Neutrophil (primary cell): ENCODE measurements at regions not wholly inside any gene's neighbourhood (a gene's known extent, or its start where the extent isn't known, plus 50 kb on each side); places are given as distances from the start of the nearest gene placed in this dataset.

Source experiments
- H3K27ac ChIP-seq: fragments of 200-600 bp; sonication (generic); 2 replicates; pipeline ENCODE4 v1.5.1; 2016; ENCODE audit warnings: mild to moderate bottlenecking, moderate library complexity
- H3K27me3 ChIP-seq: fragments of 200-600 bp; sonication (generic); 2 replicates; pipeline ENCODE4 v1.6.0; 2016; ENCODE audit warnings: mild to moderate bottlenecking
- H3K36me3 ChIP-seq: fragments of 200-600 bp; sonication (generic); 2 replicates; pipeline ENCODE4 v1.5.1; 2017
- H3K4me1 ChIP-seq, 2 experiments: fragments of 200-600 bp in 1 of 2; sonication (generic) in 1 of 2; 1 replicate in 1 of 2; 2 replicates in 1 of 2; pipeline versions ENCODE4 v1.5.1 to v1.6.1; 2013 to 2016; ENCODE audit warnings: low read depth in 1 of 2, low read length in 1 of 2, mild to moderate bottlenecking in 1 of 2, moderate library complexity in 1 of 2; ENCODE audit not compliant: control insufficient read depth in 1 of 2, insufficient read depth in 1 of 2
- H3K4me3 ChIP-seq, 2 experiments: fragments of 200-600 bp in 1 of 2; sonication (generic) in 1 of 2; 1 replicate in 1 of 2; 2 replicates in 1 of 2; pipeline ENCODE4 v1.5.1; 2013 to 2016; ENCODE audit warnings: low read depth in 1 of 2, low read length in 1 of 2, mild to moderate bottlenecking in 1 of 2, moderate library complexity in 1 of 2
- H3K9me3 ChIP-seq: fragments of 200-600 bp; sonication (generic); 2 replicates; pipeline ENCODE4 v1.5.1; 2016
- CTCF ChIP-seq: fragments of 200-600 bp; sonication (generic); IDR thresholded peaks from 2 replicates; pipeline ENCODE4 v1.5.1; 2016; ENCODE audit warnings: antibody characterized with exemption

- no peaks in the 10 kb centered on the region for H3K9me3 ChIP-seq
- no peaks in the 10 kb centered on the region for H3K36me3 ChIP-seq
- TF ChIP-seq CTCF = no peak
- no peaks in the 10 kb centered on the region for H3K27me3 ChIP-seq
- no peak overlapping the region for H3K27ac ChIP-seq
- no peaks in the 10 kb centered on the region for H3K4me1 ChIP-seq
- no peak overlapping the region for H3K4me3 ChIP-seq
Measured at GRCh38 chrY:19142093-19142492, 368.6 kb upstream of the HSFY2 start.

GRCh38 chrY:19140285-19140920, 366.9 kb upstream of the HSFY2 start:
- Histone ChIP-seq H3K27ac (no peak overlapping the region), H3K36me3 (no peaks in the 10 kb centered on the region), H3K27me3 (no peaks in the 10 kb centered on the region), H3K4me1 (no peaks in the 10 kb centered on the region), H3K4me3 (no peak overlapping the region), H3K9me3 (no peaks in the 10 kb centered on the region)
- TF ChIP-seq CTCF = no peak

- H3K36me3 ChIP-seq = no peaks in the 10 kb centered on the region
- H3K4me1 ChIP-seq = no peaks in the 10 kb centered on the region
- no peaks in the 10 kb centered on the region for H3K27me3 ChIP-seq
- H3K27ac ChIP-seq = no peak overlapping the region
- TF ChIP-seq CTCF = no peak
- no peak overlapping the region for H3K4me3 ChIP-seq
- no peaks in the 10 kb centered on the region for H3K9me3 ChIP-seq
Measured at GRCh38 chrY:19134426-19134825, 360.9 kb upstream of the HSFY2 start.

- Histone ChIP-seq H3K9me3 (no peaks in the 10 kb centered on the region), H3K27ac (no peak overlapping the region), H3K36me3 (no peaks in the 10 kb centered on the region), H3K27me3 (no peaks in the 10 kb centered on the region), H3K4me3 (no peak overlapping the region), H3K4me1 (no peaks in the 10 kb centered on the region)
- no peak for TF ChIP-seq CTCF
Measured at GRCh38 chrY:19130569-19131358, 357.2 kb upstream of the HSFY2 start.

- Histone ChIP-seq H3K4me1 (no peaks in the 10 kb centered on the region), H3K4me3 (no peak overlapping the region), H3K27me3 (no peaks in the 10 kb centered on the region), H3K9me3 (no peaks in the 10 kb centered on the region), H3K36me3 (no peaks in the 10 kb centered on the region), H3K27ac (no peak overlapping the region)
- TF ChIP-seq CTCF = no peak
Measured at GRCh38 chrY:19126889-19127288, 353.4 kb upstream of the HSFY2 start.
